Psoas muscle (tissue), 7 donors: ENCODE measurements at regions not wholly inside any gene's neighbourhood (a gene's known extent, or its start where the extent isn't known, plus 50 kb on each side); places are given as distances from the start of the nearest gene placed in this dataset.

Experiments used
- ATAC-seq, 4 donors: fragments of 200-7000 bp; cut with Tn5 transposase; one replicate each; pipeline ENCODE4 v1.9.1; 2020; ENCODE audit warnings: moderate library complexity in 3 of 4, mild to moderate bottlenecking in 2 of 4
- DNase-seq, 2 donors: peaks; one replicate each; pipeline ENCODE4 v3.0.0-alpha.2; 2020
- H3K27ac ChIP-seq: fragments of 200-600 bp; one replicate; pipeline ENCODE4 v1.8.0; 2022
- H3K27me3 ChIP-seq, 3 donors: fragments of 200-600 bp in 1 of 3; one replicate each; pipeline versions ENCODE4 v1.6.1 to v1.8.0; 2013 to 2022; ENCODE audit warnings: low read length in 2 of 3, mild to moderate bottlenecking in 2 of 3, moderate library complexity in 1 of 3; ENCODE audit not compliant: insufficient read depth in 3 of 3
- H3K36me3 ChIP-seq, 2 donors: fragments of 200-600 bp in 1 of 2; one replicate each; pipeline versions ENCODE4 v1.6.1 to v1.8.0; 2013 to 2022; ENCODE audit warnings: low read depth in 1 of 2, mild to moderate bottlenecking in 1 of 2, moderate library complexity in 1 of 2; ENCODE audit not compliant: insufficient read depth in 1 of 2
- H3K4me1 ChIP-seq: fragments of 200-600 bp; one replicate; pipeline ENCODE4 v1.8.0; 2022
- H3K4me3 ChIP-seq: fragments of 200-600 bp; one replicate; pipeline ENCODE4 v1.8.0; 2022; ENCODE audit warnings: mild to moderate bottlenecking
- H3K9me3 ChIP-seq: fragments of 200-600 bp; one replicate; pipeline ENCODE4 v1.8.0; 2022
- CTCF ChIP-seq: fragments of 200-600 bp; IDR thresholded peaks from one replicate; pipeline ENCODE4 v1.8.0; 2022; ENCODE audit warnings: antibody characterized with exemption
- WGBS, 3 donors: extraction: QIAGEN DNeasy Blood & Tissue Kit; methylation state at CpG; one replicate each; pipeline versions ENCODE4 v1.1.6 to v1.1.7; 2013; 5-methylcytosine and 5-hydroxymethylcytosine counted together
- intact Hi-C, 2 donors: fragments of 100-400 bp; cut with DNase I; formaldehyde crosslinking; loops; one replicate each; pipeline versions ENCODE4 v1.11.0 to v1.14.2; 2022
- donor health status: healthy with polysubstance abuse.
- donor health status: DM: no; HTN: no; CAD: no; lungs with moderate emphysema.
- donor health status: Bipolar disorder and iron deficiency.
- donor health status: healthy.
- donor health status: DM: yes; HTN: yes; CAD: no.
- donor health status: DM: no; HTN: no; CAD: no.
- donor health status: DM: yes; HTN: yes; CAD: no.

DNA sequence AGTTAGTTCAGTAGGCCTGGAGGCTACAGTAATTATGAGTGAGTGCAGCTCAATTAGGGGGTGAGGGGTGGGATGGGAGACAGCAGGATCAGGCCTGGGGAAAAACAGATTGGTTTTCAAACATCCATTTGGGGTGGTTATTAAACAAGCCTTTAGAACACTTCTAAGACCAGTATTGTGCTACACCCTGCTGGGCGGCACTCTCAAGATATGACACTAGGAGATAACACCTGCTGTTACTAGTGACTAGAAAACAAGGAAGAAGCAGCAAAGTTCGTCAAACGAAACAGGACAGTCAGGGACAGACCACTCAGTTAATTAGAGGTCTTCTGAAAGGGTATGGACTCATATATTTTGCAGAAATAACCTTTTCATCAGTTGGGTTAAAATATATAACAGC lies 353.6 kb downstream of the PTEN start:
- 95 to 98% (median 97%) methylated on average over 3 of the region's 3 CpGs for WGBS, 3 donors
- H3K27me3 ChIP-seq = no peaks in the 10 kb centered on the region
- ATAC-seq = no peak
- intact Hi-C loops = no loop called here
- no peaks in the 10 kb centered on the region for H3K9me3 ChIP-seq
- no peaks in the 10 kb centered on the region for H3K4me1 ChIP-seq
- no peak overlapping the region for H3K27ac ChIP-seq
- no peak for TF ChIP-seq CTCF
- H3K36me3 ChIP-seq = no peaks in the 10 kb centered on the region
- H3K4me3 ChIP-seq = no peak overlapping the region
- no peak for DNase-seq

DNA sequence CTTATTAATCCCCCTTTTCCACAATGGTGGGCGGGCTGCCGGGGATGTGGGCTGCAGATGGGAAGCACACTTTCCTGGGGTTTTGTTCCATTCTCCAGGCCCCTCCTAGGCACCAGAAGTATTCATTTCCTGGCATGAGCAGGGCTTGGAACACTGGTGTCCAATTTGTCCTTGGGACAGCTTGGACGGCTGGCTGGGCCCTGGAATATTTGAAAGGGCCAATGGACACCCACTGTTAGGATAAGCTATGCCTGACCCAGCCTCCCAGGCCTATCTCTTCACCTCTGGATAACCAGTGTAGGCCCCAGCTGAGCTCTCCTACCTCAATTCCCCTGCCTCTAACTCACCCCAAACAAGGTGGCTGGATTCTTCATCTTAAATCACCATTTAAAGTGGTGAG lies 354.9 kb downstream of the PTEN start:
- no peak overlapping the region for H3K27ac ChIP-seq
- H3K27me3 ChIP-seq = no peaks in the 10 kb centered on the region
- TF ChIP-seq CTCF = no peak
- ATAC-seq = no peak
- H3K4me1 ChIP-seq = no peaks in the 10 kb centered on the region
- intact Hi-C loops = no loop called here
- H3K4me3 ChIP-seq = no peak overlapping the region
- no peaks in the 10 kb centered on the region for H3K36me3 ChIP-seq
- no peaks in the 10 kb centered on the region for H3K9me3 ChIP-seq
- WGBS, 3 donors = 68 to 75% (median 70%) methylated on average over 3 of the region's 3 CpGs
- no peak for DNase-seq

DNA sequence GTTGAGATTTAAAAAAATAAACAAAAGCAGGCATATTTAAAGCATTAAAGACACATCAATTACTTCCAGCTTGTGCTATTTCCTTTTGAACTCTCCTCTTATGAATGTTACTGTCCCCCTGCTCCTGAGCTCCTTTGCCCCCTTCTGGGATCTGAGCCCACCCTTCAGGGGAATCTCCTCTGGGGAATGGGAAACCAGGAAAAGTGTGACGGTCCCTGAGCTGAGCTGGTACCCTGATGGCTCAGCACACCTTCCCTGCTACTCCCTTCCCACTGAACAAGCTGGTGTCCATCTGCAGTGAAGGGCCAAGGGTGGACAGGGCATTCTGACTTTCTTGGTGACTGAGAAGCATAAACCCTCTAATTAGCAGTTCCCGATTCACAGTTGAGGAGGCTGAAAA lies 356.3 kb downstream of the PTEN start:
- no peak for DNase-seq
- Histone ChIP-seq H3K4me3 (no peak overlapping the region), H3K9me3 (no peaks in the 10 kb centered on the region), H3K27ac (no peak overlapping the region), H3K27me3 (no peaks in the 10 kb centered on the region), H3K4me1 (no peaks in the 10 kb centered on the region), H3K36me3 (no peaks in the 10 kb centered on the region)
- intact Hi-C loops = no loop called here
- no peak for TF ChIP-seq CTCF
- WGBS, 3 donors = 66 to 86% (median 74%) methylated on average over 2 of the region's 2 CpGs
- no peak for ATAC-seq

GRCh38 chr10:88221010-88221973 lies 357.9 kb downstream of the PTEN start:
- no peaks in the 10 kb centered on the region for H3K27me3 ChIP-seq
- H3K4me1 ChIP-seq = no peaks in the 10 kb centered on the region
- no peak for TF ChIP-seq CTCF
- H3K36me3 ChIP-seq = no peaks in the 10 kb centered on the region
- WGBS, 3 donors = 68 to 80% (median 79%) methylated on average over 6 of the region's 6 CpGs
- H3K27ac ChIP-seq = no peak overlapping the region
- DNase-seq (no peak), ATAC-seq (no peak)
- intact Hi-C loops = no loop called here
- H3K9me3 ChIP-seq = no peaks in the 10 kb centered on the region
- H3K4me3 ChIP-seq = no peak overlapping the region

DNA sequence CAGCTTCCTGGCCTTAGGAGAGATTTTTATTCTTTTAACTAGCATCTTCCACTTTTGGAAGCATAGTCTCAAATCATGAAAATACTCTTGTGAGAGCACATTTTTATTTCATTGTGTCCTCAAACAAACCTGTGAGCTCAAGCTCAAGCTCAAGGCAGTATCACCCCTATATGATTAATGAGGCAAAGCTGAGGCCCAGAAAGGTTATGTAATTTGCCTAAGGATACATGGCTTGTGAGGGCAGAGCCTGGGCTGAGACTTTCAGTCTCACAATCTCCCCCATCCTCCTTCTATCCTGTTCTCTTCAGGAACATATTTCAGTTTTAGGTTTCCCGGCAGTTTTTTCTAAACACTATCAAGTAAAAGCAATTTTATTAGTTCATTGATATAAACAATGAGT lies 359.5 kb downstream of the PTEN start:
- 87 to 95% (median 90%) methylated on average over 1 of the region's 1 CpG for WGBS, 3 donors

More for the DNA sequence above, 359.5 kb downstream of the PTEN start:
- ATAC-seq = no peak
- no peak for TF ChIP-seq CTCF
- no peak for DNase-seq
- H3K27me3 ChIP-seq = no peaks in the 10 kb centered on the region
- intact Hi-C loops = no loop called here
- no peaks in the 10 kb centered on the region for H3K36me3 ChIP-seq
- no peak overlapping the region for H3K4me3 ChIP-seq
- H3K27ac ChIP-seq = no peak overlapping the region
- H3K4me1 ChIP-seq = peaks cover 12% of the 10 kb centered on the region
- H3K9me3 ChIP-seq = no peaks in the 10 kb centered on the region
